GM18867 (cell line): ENCODE measurements at regions not wholly inside any gene's neighbourhood (a gene's known extent, or its start where the extent isn't known, plus 50 kb on each side); places are given as distances from the start of the nearest gene placed in this dataset.

Source experiments
- ATAC-seq: cut with Tn5 transposase; IDR thresholded peaks from one replicate; pipeline ENCODE4 v1.9.1; 2021; ENCODE audit warnings: mild to moderate bottlenecking, moderate library complexity; ENCODE audit not compliant: unreplicated experiment

GRCh38 chr10:71042699-71043098, 154.3 kb upstream of the PCBD1 start:
- ATAC-seq = no peak

GRCh38 chr10:71043858-71044257, 155.5 kb upstream of the PCBD1 start:
- no peak for ATAC-seq

- no peak for ATAC-seq
Measured at GRCh38 chr10:71044720-71045119, 156.4 kb upstream of the PCBD1 start.

- ATAC-seq = no peak
Measured at GRCh38 chr10:71045204-71045809, 156.9 kb upstream of the PCBD1 start.

GRCh38 chr10:71045936-71046335, 157.6 kb upstream of the PCBD1 start:
- no peak for ATAC-seq

- no peak for ATAC-seq
Measured at GRCh38 chr10:71046747-71047146, 158.4 kb upstream of the PCBD1 start.

GRCh38 chr10:71048971-71049615, 160.7 kb upstream of the PCBD1 start:
- no peak for ATAC-seq

- ATAC-seq = no peak
Measured at GRCh38 chr10:71049994-71050393, 161.6 kb upstream of the PCBD1 start.

GRCh38 chr10:71052076-71052660, 160.2 kb upstream of the UNC5B start:
- ATAC-seq = no peak

GRCh38 chr10:71052708-71053107, 159.7 kb upstream of the UNC5B start:
- no peak for ATAC-seq

GRCh38 chr10:71053169-71053895, 159.0 kb upstream of the UNC5B start:
- no peak for ATAC-seq

- ATAC-seq = no peak
Measured at GRCh38 chr10:71058308-71058707, 154.1 kb upstream of the UNC5B start.

- ATAC-seq = no peak
Measured at GRCh38 chr10:71059054-71059818, 153.1 kb upstream of the UNC5B start.

- no peak for ATAC-seq
Measured at GRCh38 chr10:71059943-71060342, 152.4 kb upstream of the UNC5B start.

- ATAC-seq = no peak
Measured at GRCh38 chr10:71060476-71061426, 151.6 kb upstream of the UNC5B start.

- ATAC-seq = no peak
Measured at GRCh38 chr10:71061472-71061871, 150.9 kb upstream of the UNC5B start.

- ATAC-seq = no peak
Measured at GRCh38 chr10:71062156-71062555, 150.2 kb upstream of the UNC5B start.

GRCh38 chr10:71063401-71063800, 149.0 kb upstream of the UNC5B start:
- ATAC-seq = no peak

GRCh38 chr10:71064413-71065118, 147.8 kb upstream of the UNC5B start:
- no peak for ATAC-seq
